ENCODE measurements at regions not wholly inside any gene's neighbourhood (a gene's known extent, or its start where the extent isn't known, plus 50 kb on each side); places are given as distances from the start of the nearest gene placed in this dataset.

DNA sequence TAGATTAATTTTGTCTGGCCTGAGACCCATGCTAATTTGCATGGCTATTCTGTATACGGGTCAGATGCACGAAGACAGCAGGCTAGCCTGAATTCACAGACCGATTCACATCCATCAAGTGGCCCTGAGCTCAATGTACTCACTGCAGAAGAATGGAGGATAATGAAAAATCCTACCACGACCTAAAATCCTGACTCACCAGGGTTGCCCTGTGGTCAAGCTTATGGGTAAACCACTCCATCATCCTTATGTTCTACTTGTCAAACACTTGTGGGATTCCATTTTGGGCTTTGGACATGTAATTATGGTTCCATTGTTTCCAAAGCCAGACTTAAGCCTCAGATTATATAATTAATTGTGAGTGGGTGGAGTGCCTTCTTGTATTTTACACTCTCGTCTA is 110.4 kb upstream of the ZNF438 start:
- TF ChIP-seq, protein P1, sequence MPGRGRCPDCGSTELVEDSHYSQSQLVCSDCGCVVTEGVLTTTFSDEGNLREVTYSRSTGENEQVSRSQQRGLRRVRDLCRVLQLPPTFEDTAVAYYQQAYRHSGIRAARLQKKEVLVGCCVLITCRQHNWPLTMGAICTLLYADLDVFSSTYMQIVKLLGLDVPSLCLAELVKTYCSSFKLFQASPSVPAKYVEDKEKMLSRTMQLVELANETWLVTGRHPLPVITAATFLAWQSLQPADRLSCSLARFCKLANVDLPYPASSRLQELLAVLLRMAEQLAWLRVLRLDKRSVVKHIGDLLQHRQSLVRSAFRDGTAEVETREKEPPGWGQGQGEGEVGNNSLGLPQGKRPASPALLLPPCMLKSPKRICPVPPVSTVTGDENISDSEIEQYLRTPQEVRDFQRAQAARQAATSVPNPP (CRISPR knock-in tag; IDR thresholded peaks at IDR 0.05), result no peak
- TF ChIP-seq SNRNP70 (IDR thresholded peaks at IDR 0.05; ENCODE audit: low read depth, low read length), result no peak
- TF ChIP-seq THRA (CRISPR knock-in tag; IDR thresholded peaks at IDR 0.05; ENCODE audit: borderline replicate concordance), result no peak
- TF ChIP-seq ZNF3 (CRISPR knock-in tag; IDR thresholded peaks at IDR 0.05), result no peak
- TF ChIP-seq EED (CRISPR knock-in tag; IDR thresholded peaks at IDR 0.05), result no peak
- no peak for TF ChIP-seq REL (CRISPR knock-in tag; conservative IDR thresholded peaks at IDR 0.05)
- TF ChIP-seq ZNF850 (CRISPR knock-in tag; conservative IDR thresholded peaks at IDR 0.05), result no peak
- TF ChIP-seq PRPF4 (IDR thresholded peaks at IDR 0.05; ENCODE audit: low read depth, low read length, poor library complexity, severe bottlenecking), result no peak
- TF ChIP-seq, protein P2, sequence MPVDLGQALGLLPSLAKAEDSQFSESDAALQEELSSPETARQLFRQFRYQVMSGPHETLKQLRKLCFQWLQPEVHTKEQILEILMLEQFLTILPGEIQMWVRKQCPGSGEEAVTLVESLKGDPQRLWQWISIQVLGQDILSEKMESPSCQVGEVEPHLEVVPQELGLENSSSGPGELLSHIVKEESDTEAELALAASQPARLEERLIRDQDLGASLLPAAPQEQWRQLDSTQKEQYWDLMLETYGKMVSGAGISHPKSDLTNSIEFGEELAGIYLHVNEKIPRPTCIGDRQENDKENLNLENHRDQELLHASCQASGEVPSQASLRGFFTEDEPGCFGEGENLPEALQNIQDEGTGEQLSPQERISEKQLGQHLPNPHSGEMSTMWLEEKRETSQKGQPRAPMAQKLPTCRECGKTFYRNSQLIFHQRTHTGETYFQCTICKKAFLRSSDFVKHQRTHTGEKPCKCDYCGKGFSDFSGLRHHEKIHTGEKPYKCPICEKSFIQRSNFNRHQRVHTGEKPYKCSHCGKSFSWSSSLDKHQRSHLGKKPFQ (CRISPR knock-in tag; IDR thresholded peaks at IDR 0.05; ENCODE audit: insufficient replicate concordance), result no peak
- TF ChIP-seq NFIC (IDR thresholded peaks at IDR 0.05; ENCODE audit: low read length), result no peak
- TF ChIP-seq PAWR (CRISPR knock-in tag; IDR thresholded peaks at IDR 0.05; ENCODE audit: borderline replicate concordance), result no peak
- no peak for TF ChIP-seq KDM4B (CRISPR knock-in tag; IDR thresholded peaks at IDR 0.05)
- TF ChIP-seq ZFP36 (IDR thresholded peaks at IDR 0.05; ENCODE audit: borderline replicate concordance, low read depth, low read length, partially characterized antibody), result no peak
